ENCODE measurements at regions not wholly inside any gene's neighbourhood (a gene's known extent, or its start where the extent isn't known, plus 50 kb on each side); places are given as distances from the start of the nearest gene placed in this dataset.
"Not testable (repeated sequence)": the region's sequence is repeated elsewhere in the genome, so short reads cannot be mapped to it uniquely, and the experiment has no call there.

DNA sequence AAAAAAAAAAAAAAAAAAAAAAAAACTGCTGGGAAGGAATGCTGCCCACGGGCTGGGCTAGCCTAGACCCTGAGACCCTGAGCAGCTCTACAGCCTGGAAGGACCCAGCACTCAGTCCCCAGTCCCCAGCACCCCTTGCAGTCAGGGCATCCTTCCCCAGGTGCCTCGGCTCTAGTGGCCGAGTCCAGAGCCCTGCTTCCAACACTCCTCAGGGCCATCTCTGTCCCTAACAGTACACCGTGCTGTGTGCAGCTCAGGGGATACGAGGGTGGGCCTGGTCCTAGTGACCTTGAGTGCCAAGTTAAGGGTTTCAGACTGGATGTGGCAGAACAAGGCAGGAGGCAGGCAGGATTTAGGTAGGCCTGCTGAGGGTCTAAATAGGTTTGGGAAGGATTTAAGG lies 50.2 kb upstream of the LRP8 start:
- DNase-seq, result no peak

DNA sequence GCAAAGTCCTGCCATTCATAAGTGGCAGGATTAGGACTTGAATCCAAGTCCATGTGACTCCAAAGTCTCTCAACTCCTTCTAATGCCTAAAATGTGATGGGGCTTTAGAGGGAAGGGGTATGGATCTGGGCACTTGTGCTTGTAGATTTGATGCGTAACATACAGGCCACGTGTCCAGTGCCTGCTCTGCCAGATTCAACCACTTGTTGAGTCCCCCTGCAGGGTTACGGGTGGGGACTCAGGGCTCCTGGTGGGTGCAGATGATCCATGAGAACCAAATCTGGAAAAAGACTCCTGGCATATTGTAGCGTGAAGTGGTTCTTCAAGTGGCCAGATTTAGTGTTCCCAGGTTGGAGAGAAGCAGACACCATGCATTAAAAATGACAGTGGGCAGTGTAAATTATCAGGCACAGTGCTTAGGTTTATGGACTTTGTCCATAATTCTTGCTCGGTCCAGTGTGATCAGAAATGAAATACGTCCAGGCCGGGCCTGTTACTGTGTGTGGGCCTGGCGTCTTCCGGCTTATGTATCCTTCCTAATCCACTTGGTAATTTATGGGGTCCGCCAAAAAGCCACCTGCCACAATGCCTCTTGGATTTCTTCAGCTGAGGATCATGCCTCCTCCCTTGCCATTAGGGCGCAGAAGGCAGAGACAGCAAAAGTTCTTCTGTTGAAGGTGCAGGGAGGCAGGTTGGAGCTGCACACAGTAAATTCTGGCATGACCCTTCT lies 51.2 kb upstream of the LRP8 start:
- DNase-seq, result no peak

DNA sequence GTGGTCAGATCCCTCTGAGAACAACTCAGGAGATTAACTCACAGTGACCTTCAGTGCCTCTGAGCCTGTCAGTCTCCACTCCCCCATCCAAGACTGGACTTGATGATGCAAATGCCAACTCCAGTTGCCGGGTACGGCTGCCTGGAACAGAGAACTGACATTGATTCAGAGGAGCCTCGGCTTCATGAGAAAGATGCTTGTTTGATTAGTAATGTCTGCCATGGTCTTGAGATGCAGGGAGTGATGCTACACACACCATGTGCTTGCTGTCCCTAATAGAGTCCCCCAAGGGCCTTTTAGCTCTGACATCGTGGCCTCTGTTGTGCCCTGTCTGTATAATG lies 51.8 kb upstream of the LRP8 start:
- no peak for DNase-seq

DNA sequence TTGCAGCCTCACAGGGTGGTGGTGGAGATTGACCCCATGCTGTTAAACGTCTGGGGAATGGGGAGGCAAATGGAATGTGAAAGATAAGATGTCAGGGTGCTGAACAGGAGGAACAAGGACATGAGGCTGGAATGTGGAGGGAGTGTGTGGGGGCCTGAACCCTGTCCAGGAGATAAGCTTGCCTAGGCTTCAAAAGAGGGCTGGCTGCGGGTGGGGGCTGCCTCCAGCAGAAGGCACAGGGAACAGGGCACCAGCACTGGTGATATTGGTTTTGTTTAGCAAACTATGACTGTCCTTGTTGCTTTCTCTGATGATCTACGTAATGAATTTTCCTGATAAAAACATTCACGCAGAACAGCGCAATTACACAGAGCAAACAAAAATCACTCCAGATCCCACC lies 52.4 kb upstream of the LRP8 start:
- DNase-seq, result no peak

DNA sequence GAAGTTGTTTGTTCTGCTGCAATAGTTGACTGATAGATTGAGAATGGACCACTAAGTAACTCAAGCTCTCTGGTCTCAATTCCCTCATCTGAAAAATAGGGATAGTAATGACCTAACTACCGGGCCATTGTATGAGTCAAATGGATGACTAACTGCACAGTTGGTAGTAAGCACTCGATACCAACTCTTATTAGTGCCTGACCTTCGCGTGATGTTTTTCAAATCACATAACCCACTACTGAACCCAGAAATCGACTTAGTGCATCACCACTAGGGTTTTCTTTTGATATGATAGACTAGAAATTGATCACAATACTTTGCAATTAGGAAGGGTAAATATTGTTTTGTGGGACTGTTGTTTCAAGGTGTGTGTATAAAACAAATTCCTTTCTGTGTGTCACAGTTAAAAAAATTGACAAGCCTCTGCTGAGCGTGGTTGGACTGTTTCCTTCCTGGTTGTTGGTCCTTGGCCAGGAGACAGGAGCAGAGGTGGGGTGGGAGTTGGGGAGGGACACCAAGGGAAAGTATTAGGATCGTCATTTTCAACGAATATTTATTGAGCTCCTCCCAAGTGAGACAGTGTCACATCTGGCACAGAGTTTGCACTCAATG lies 54.0 kb upstream of the LRP8 start:
- DNase-seq, result no peak

DNA sequence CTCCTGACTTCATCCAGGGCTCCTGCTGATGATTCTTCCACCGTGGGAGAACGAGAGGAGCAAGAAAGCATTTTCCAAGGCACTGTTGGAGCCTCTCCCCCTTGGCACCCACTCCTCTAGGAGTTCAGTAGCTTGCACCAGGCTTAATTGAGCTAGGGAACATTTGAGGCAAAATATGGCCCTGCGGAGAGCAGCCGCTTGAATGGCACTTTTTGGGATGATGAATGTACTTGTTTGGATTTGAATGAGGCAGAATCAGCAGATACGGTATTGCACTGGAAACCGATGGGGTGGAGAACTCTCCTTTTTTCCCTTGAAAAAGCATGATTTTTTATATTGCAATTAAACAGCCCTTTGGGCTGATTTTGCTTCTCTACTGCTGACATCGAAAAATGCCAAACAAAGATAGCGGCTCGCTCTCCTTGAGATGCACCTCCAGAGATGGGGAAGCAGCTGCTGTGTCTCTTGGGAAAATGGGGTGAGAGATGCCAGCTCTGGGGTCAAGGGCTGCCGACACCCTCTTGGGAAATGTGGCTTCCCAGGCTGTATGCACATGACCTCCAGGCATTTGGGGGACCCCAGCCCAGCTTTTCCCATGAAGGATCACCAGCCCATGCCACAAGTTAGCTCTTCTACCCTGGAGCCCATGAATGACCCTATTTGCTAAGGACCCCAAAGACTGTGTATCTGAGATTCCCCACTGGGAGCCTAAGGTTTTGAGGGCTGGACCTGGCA lies 55.4 kb upstream of the LRP8 start:
- DNase-seq, result no peak

DNA sequence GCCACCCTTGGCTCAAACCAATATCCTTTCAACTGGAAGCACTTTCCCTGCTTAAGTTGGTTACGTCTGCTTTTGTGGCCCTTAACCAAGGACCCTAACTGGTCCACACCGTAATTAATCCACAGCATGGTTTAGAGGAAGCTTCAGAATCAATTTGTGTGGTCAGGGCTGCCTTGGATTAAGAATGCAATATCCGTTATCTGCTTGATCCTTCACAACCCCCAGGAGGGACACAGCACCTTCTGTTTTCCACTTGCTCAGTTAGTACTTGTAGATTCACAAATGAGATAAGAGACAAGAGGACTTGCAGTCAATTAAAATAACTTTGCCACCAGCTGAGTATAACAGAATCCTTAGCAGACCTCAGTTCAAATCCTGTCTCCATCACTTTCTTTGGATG lies 56.9 kb upstream of the LRP8 start:
- no peak for DNase-seq

DNA sequence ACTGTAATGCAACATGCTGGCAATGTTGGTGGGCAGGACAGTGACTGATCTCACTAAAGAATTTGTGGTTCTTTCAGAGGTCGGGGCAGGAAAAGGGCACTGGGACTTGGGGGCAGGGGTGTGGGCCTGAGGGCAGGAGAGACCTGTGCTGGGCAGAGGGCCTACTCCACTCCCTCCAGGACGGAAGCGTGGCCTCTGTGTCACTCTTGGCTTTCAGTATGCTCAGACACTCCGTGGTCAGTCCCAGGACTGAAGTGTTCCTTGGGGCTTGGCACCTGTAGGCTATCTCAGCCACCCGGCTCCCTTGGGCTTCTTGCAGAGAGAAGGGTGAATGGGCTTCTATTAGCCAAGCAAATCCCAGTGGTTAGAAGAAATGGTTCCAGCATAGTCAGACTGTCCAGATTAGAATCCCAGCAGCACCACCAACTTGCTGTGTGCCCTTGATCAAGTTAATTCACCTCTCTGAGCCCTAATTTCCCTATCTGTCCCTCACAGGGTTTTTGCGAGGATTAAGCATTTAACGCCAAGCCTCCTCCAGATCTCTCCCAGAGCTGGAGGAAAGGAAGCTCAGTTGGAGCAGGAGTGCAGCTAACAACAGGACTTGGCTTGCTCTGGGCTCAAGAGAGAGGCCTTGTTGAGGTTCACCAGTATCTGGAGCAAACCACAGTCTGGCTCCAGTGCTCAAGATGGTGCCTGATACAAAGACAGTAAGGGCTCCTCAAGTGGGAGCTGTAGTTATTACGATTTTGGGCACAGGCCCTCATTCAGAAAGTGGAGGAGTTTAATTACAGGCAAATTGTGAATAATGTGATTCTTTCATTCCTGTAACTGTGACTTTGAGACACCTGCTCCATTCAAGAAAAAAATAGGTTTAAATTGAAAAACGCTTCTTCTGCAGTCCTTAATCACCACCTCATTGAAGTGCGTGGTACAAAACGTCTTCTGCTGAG lies 57.7 kb upstream of the LRP8 start:
- DNase-seq, result no peak

DNA sequence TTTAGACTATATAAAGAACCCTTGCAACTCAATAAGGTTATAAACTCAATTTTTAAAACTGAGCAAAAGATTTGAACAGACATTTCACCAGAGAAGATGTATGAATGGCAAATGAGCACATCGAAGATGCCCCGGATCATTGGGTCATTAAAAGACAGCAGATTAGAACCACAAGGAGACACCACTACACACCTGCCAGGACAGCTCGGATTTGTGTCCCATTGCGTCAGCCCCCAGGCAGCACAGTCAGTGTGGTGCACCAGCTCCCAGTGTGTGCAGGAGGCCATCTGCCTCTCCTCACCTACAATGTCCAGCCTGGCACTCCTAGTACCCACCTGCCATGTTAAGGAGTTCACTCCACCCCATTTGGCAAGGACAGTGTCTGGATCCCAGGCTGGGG lies 61.1 kb upstream of the LRP8 start:
- no peak for DNase-seq

DNA sequence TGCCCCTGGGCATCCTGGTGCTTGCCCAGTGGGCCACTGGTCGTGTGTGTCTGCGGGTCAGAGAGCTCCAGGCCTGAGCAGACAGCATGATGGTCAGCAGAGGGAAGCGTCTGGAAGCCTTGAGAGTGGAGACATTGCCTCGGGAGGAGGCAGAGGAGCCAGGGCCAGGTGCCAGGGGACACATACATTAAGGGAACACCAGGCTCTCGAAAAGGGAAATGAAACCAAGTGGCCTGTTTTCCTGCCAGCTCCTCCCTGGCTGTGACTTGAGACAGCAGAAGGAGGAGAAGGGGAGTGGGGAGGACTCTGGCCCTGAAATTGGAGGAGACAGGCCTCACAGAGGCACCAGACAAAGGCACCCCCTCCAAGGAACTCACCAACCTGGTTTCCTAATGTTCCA lies 62.4 kb upstream of the LRP8 start:
- DNase-seq, result no peak

DNA sequence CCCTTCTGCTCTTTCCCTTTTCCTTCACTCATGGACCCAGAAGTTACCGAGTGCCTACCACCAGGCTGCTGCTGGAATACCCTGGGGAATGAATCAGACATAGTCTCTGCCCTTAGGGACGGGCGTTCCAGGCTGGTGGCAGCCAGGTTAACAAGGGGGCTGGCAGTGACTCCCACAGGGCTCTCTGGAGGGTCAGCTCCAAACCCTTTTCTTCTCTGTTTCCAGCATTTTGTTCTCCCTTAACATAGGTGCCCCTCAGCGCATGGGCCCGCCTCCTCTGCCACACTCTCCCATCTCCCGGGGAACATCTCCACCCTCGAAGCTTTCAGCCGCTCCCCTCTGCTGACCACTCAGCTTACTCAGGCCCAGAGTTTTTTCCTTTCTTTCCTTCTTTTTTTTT lies 62.9 kb upstream of the LRP8 start:
- no peak for DNase-seq

DNA sequence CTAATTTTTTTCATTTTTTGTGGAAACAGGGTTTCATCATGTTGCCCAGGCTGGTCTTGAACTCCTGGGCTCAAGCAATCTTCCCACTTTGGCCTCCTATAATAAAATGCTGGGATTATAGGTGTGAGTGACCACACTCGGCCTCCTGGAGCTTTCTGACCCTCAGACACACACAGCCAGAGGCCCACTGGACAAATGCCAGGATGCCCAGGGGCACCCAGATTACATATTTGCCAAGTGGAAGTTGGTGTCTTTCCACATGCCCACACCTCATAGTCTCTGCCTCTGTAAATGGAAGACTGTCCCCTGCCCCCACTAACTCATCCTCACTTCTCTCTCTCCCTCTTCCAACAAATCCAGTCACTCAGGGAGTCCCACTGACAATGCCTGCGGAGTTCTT lies 63.4 kb upstream of the LRP8 start:
- DNase-seq, result no peak

DNA sequence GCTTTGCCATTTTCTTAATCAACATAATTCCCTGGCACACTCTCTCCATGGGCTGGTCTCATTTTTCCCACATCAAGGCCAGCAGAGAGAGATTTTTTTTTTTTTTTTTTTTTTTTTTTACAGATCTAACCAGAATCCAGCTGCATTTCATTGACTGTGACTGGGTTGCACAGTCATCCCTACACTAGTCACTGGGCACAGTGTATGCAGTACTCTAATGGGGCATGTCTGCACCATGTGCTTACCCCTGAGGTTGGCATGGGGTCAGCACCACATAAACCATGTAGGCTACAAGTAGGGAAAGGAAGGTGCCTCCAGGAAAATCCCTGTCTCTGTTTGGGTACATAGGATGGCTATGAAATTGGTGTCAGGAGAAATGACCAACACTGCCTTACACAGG lies 64.1 kb upstream of the LRP8 start:
- no peak for DNase-seq

DNA sequence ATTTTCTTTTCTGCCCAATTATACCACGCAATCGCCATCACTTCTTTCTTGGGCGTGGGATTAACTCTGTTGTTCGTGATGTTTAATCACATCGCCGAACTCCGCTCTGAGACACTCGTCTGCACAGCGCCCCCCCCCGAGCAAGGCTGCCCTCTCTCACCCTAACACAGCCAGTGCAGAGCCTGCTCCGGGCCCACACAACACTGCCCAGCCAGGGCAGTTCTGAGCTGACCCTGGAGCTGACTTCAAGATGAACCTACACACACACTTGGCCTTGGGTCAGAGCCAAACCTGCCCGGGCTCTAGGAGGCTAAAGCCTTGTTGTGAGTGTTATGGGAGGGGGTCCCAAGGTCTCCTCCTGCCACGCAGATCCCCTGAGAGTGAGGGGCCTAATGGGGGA lies 64.6 kb upstream of the LRP8 start:
- no peak for DNase-seq

DNA sequence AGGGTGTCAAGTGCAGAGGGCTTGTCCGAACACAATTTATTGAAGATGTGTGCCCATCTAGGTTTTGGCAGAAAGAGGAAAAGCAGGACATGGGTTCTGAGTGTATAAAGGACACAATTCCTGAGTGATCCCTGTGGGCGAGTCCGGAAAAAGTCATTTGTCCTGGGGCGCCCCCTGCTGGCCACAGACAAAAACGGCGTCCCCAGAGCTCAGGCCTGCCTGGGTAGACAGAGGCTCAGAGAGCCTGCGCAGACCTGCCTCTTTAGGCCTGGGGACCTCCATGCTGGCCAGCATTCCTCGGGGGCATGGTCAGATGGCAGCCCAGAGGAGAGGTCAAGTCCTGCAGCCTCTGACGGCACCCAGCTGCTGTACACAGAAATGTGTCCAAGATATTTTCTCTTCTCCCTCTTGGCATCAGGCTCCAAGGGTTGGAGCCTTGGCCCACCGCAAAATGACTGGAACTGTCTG lies 65.5 kb upstream of the LRP8 start:
- DNase-seq, result peak; percentile 47

DNA sequence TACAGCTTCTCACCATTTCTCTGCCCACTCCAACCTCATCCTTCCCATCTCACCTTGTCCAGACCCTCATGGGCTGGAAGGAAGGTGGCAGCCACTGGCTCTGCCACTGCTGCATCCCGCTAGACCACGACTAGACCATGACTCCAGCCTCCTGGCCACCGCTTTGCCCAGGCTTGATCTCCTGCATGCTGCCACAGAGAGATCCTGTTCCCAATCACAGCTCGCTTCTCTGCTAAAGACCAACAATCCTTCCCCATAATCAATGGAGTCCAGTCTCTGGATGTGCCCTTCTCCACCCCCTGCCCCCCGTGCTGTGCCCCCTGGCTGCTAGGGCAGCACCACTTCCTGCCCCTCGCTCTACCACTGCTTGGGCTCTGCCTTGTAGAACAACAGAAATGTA lies 64.9 kb upstream of the DMRTB1 start:
- DNase-seq, result no peak

DNA sequence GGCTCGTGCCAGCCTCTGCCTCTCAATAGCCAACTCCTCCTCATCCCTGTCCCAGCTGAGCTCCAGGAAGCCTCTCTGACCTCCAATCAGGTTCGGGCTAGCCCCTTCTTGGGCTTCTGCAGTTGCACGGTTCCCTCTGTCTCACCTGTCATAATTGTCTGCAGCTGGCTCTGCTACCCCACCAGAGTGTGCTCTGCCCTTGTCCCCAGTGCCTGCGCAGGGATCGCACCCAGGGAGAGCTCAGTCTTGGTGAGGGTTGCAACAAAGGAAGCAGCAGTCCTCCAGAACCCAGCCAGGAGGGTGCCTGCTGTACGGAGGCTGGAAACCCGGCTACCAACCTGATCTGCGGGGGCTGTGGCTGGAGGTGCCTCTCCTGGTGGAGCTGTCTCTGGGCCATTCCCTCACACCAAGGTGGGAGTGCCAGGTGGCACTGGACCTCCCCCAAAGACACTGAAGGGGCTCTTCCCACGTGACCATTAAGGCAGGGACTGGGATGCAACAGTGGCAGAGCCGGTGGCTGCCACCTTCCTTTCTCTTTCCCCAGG lies 63.5 kb upstream of the DMRTB1 start:
- no peak for DNase-seq

DNA sequence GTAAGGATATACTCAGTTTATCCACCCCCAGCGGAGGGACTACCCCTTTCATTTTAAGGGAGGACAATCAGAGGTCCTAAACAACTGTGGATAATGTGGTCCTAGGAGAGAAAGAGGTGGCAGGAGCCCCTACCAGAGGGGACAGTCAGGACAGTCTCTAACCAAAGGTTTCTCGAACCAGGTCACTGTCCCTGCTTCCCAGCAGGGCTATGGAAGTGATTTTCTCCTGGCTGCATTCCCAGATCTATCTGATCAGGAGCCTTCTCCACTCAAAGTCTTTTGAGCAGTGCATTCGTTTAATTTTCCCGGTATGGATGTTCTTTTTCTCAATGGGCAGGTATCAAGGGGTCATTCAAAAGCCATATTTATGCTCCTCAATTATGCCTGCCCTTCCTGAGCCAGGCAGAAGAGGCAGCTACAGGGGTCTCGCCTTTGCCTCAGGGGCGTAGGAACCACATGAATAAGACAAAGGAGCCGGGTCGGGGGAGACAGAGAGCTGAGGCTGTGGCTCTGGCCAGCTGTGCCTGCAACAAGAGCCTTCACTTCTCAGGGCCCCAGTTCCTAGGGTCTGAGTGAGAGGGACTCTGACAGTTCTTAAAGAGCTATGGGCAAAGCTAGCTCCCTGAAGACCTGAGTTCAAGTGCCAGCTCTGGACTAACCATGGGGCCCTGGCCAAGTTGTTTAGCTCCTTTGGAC lies 62.5 kb upstream of the DMRTB1 start:
- DNase-seq, result no peak

DNA sequence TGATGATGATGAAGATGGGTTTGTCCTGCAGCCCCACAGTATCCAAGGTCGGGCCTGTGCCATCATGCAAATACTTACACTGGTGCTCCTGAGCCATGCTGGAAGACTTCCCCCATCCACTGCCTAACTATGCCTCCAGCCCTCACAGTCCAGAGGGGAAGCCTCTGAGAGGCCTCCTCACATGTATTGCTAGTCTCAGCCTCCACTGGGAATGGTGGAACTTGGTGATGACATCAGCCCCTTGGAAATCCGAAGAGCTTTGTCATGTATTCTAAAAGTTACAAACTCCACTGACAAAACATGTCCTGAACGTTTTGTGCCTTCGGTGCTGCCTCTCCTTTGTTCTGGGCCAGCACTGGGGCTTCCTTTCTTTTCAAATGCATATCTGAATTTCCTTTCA lies 61.1 kb upstream of the DMRTB1 start:
- no peak for DNase-seq

DNA sequence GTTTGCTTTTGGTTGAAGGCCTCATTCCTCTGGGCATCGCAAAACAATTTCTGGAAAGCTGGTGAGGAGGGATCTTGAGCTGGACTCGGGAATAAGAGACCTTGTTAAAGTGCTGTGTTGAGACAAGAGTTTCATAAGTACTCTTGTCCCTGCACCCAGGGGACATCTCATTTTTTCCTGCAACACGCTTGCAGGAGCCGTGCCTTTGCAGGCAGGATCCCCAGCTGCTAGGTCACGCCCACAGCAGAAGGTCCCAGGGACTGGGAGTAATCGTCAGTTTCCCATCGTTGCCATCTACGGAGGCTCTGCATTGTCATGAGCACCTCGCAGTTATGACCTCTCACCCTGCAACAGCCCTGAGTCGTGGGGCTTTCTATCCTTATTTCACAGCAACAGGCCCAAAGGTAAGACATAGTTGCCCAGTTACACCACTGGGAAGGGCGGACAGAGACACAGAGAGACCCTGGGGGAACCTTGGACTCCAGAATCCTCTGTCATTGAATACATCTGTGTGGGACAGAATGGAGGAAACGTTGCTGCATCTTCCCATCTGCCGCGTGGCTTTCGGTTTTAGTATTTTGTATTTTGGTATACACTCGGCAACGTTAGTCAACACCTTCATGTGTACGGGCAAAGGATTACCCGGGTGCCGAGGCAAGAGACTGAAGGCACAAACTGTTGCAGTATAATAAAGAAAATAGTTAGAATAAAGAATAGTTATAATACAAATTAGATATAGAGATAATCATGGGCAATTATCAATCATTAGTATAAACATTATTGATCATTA lies 60.4 kb upstream of the DMRTB1 start:
- no peak for DNase-seq

DNA sequence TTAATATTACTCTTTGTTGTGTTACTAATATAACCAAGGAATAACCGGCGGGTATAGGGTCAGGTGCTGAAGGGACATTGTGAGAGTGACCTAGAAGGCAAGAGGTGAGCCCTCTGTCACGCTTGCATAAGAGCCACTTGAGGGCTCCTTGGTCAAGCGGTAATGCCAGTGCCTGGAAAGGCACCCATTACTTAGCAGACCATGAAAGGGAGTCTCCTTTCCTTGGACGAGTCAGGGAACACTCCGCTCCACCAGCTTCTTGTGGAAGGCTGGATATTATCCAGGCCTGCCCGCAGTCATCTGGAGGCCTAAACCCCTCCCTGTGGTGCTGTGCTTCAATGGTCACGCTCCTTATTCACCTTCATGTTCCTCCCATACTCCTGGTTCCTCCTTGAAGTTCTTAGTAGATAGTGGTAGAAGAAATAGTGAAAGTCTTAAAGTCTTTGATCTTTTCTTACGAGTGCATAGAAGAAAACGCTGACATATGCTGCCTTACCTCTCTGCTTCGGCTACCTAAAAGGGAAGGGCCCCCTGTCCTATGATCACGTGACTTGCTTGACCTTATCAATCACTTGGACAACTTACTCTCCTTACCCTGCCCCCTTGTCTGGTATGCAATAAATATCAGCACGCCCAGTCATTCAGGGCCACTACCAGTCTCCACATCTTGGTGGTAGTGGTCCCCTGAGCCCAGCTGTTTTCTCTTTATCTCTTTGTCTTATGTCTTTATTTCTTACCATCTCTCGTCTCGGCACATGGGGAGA lies 59.6 kb upstream of the DMRTB1 start:
- not testable (repeated sequence) for DNase-seq

Measured in GOT3 (cell line).